Testis (tissue), 2 donors: ENCODE measurements at regions not wholly inside any gene's neighbourhood (a gene's known extent, or its start where the extent isn't known, plus 50 kb on each side); places are given as distances from the start of the nearest gene placed in this dataset.

Source experiments
- CTCF ChIP-seq, 3 experiments: fragments of 450-650 bp in 2 of 3; fragments of 200-600 bp in 1 of 3; sonication (generic) in 1 of 3; IDR thresholded peaks; one replicate each; pipeline ENCODE4 v1.5.1; 2016 to 2019; ENCODE audit warnings: antibody characterized with exemption in 3 of 3, mild to moderate bottlenecking in 2 of 3, moderate library complexity in 1 of 3
- POLR2A ChIP-seq: fragments of 450-650 bp; IDR thresholded peaks from one replicate; pipeline ENCODE4 v1.6.1; 2017; ENCODE audit warnings: antibody characterized with exemption, mild to moderate bottlenecking, moderate library complexity

GRCh38 chr4:151833174-151833573 lies 72.4 kb upstream of the GATB start:
- TF ChIP-seq CTCF (IDR thresholded peaks at IDR 0.05): no peak
- TF ChIP-seq POLR2A: no peak
